SK-N-SH treated with all-trans-retinoic acid at 6 μM for 48 hours (cell line): ENCODE measurements at regions not wholly inside any gene's neighbourhood (a gene's known extent, or its start where the extent isn't known, plus 50 kb on each side); places are given as distances from the start of the nearest gene placed in this dataset.

Source experiments
- ARNTL ChIP-seq: fragments of 450-650 bp; formaldehyde crosslinking; IDR thresholded peaks from 2 replicates; pipeline ENCODE4 v1.5.0; 2020; ENCODE audit warnings: low read depth, mild to moderate bottlenecking, moderate library complexity, borderline replicate concordance
- CSDC2 ChIP-seq: fragments of 250-450 bp; sonication (Bioruptor Pico); IDR thresholded peaks from 2 replicates; pipeline ENCODE4 v1.5.0; 2020; ENCODE audit warnings: mild to moderate bottlenecking, moderate library complexity

DNA sequence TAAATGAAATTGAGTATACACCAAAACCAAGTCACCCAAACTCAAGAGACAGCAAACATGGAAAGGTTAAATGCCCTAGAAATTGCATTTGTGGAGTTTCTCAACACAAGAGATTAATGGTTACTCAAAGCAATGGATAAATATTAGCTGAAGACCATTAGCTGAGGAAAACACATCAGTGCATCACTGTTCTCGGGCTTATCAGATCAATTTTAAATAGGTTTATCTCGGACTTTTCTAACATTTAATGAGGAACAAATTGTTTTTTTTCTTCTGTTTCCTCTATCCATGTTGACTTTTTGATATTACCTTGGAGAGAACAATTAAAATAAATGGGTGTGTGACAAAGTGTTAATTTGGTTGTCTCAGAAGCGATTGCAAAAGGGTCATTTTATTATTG, 105.4 kb upstream of the PIK3C3 start:
- TF ChIP-seq ARNTL (CRISPR knock-in tag) = no peak
- no peak for TF ChIP-seq CSDC2
